ENCODE measurements at regions not wholly inside any gene's neighbourhood (a gene's known extent, or its start where the extent isn't known, plus 50 kb on each side); places are given as distances from the start of the nearest gene placed in this dataset.
"Not testable (repeated sequence)": the region's sequence is repeated elsewhere in the genome, so short reads cannot be mapped to it uniquely, and the experiment has no call there.

- no peak overlapping the region for H3K4me2 ChIP-seq (ENCODE audit: insufficient read depth, low read length)
- no peak for ATAC-seq (ENCODE audit: insufficient read depth, low read depth)
- no peak overlapping the region for H3K27ac ChIP-seq (ENCODE audit: low read length)
- H3K9ac ChIP-seq (ENCODE audit: low read depth, low read length) = no peak overlapping the region
- no peaks in the 10 kb centered on the region for H3K79me2 ChIP-seq (ENCODE audit: insufficient read depth, low read length)
- H3K4me1 ChIP-seq (ENCODE audit: insufficient read depth, low read length) = no peaks in the 10 kb centered on the region
- H2AFZ ChIP-seq (ENCODE audit: low read depth, low read length) = no peak overlapping the region
- no peak overlapping the region for H3K4me3 ChIP-seq (ENCODE audit: low read depth in 1 of 2, low read length in 2 of 2)
- no peak for DNase-seq
- no peaks in the 10 kb centered on the region for H4K20me1 ChIP-seq (ENCODE audit: insufficient read depth, low read length)
- no peak for TF ChIP-seq CTCF (IDR thresholded peaks at IDR 0.05; ENCODE audit: borderline replicate concordance, extremely low read depth, low read length, poor library complexity, severe bottlenecking)
- TF ChIP-seq EZH2 (IDR thresholded peaks at IDR 0.05; ENCODE audit: borderline replicate concordance, low read depth, low read length, severe bottlenecking) = no peak
- H3K9me3 ChIP-seq (ENCODE audit: insufficient read depth, low read length, severe bottlenecking) = no peaks in the 10 kb centered on the region
- H3K27me3 ChIP-seq (ENCODE audit: insufficient read depth, low read length, poor library complexity) = no peaks in the 10 kb centered on the region
- H3K36me3 ChIP-seq (ENCODE audit: insufficient read depth, low read length) = no peaks in the 10 kb centered on the region
Observed at GRCh38 chr3:40899286-40899712, 300.0 kb upstream of the CTNNB1 start.

- H3K27ac ChIP-seq (ENCODE audit: low read length) = no peak overlapping the region
- no peaks in the 10 kb centered on the region for H3K79me2 ChIP-seq (ENCODE audit: insufficient read depth, low read length)
- TF ChIP-seq EZH2 (IDR thresholded peaks at IDR 0.05; ENCODE audit: borderline replicate concordance, low read depth, low read length, severe bottlenecking) (no peak), CTCF (IDR thresholded peaks at IDR 0.05; ENCODE audit: borderline replicate concordance, extremely low read depth, low read length, poor library complexity, severe bottlenecking) (no peak)
- H3K4me1 ChIP-seq (ENCODE audit: insufficient read depth, low read length) = no peaks in the 10 kb centered on the region
- H3K36me3 ChIP-seq (ENCODE audit: insufficient read depth, low read length) = no peaks in the 10 kb centered on the region
- no peaks in the 10 kb centered on the region for H4K20me1 ChIP-seq (ENCODE audit: insufficient read depth, low read length)
- DNase-seq (no peak), ATAC-seq (ENCODE audit: insufficient read depth, low read depth) (no peak)
- no peak overlapping the region for H3K4me3 ChIP-seq (ENCODE audit: low read depth in 1 of 2, low read length in 2 of 2)
- no peak overlapping the region for H3K9ac ChIP-seq (ENCODE audit: low read depth, low read length)
- no peaks in the 10 kb centered on the region for H3K27me3 ChIP-seq (ENCODE audit: insufficient read depth, low read length, poor library complexity)
- H3K9me3 ChIP-seq (ENCODE audit: insufficient read depth, low read length, severe bottlenecking) = no peaks in the 10 kb centered on the region
- H3K4me2 ChIP-seq (ENCODE audit: insufficient read depth, low read length) = no peak overlapping the region
- H2AFZ ChIP-seq (ENCODE audit: low read depth, low read length) = no peak overlapping the region
Observed at GRCh38 chr3:40901298-40901697, 298.0 kb upstream of the CTNNB1 start.

- Histone ChIP-seq H3K36me3 (ENCODE audit: insufficient read depth, low read length) (no peaks in the 10 kb centered on the region), H3K9ac (ENCODE audit: low read depth, low read length) (no peak overlapping the region)
- TF ChIP-seq CTCF (IDR thresholded peaks at IDR 0.05; ENCODE audit: borderline replicate concordance, extremely low read depth, low read length, poor library complexity, severe bottlenecking) = no peak
- no peak for TF ChIP-seq EZH2 (IDR thresholded peaks at IDR 0.05; ENCODE audit: borderline replicate concordance, low read depth, low read length, severe bottlenecking)
Observed at GRCh38 chr3:40901796-40902195, 297.5 kb upstream of the CTNNB1 start.

GRCh38 chr3:40907907-40908465, 291.3 kb upstream of the CTNNB1 start:
- not testable (repeated sequence) for ATAC-seq (ENCODE audit: insufficient read depth, low read depth)

More at GRCh38 chr3:40901796-40902195, 297.5 kb upstream of the CTNNB1 start:
- H3K4me1 ChIP-seq (ENCODE audit: insufficient read depth, low read length) = no peaks in the 10 kb centered on the region
- H3K4me2 ChIP-seq (ENCODE audit: insufficient read depth, low read length) = no peak overlapping the region
- no peaks in the 10 kb centered on the region for H3K27me3 ChIP-seq (ENCODE audit: insufficient read depth, low read length, poor library complexity)
- no peaks in the 10 kb centered on the region for H4K20me1 ChIP-seq (ENCODE audit: insufficient read depth, low read length)
- H3K27ac ChIP-seq (ENCODE audit: low read length) = no peak overlapping the region
- H2AFZ ChIP-seq (ENCODE audit: low read depth, low read length) = no peak overlapping the region
- no peak overlapping the region for H3K4me3 ChIP-seq (ENCODE audit: low read depth in 1 of 2, low read length in 2 of 2)
- no peaks in the 10 kb centered on the region for H3K79me2 ChIP-seq (ENCODE audit: insufficient read depth, low read length)
- no peaks in the 10 kb centered on the region for H3K9me3 ChIP-seq (ENCODE audit: insufficient read depth, low read length, severe bottlenecking)
- ATAC-seq (ENCODE audit: insufficient read depth, low read depth) = no peak
- no peak for DNase-seq

More at GRCh38 chr3:40907907-40908465, 291.3 kb upstream of the CTNNB1 start:
- not testable (repeated sequence) for H3K79me2 ChIP-seq (ENCODE audit: insufficient read depth, low read length); H3K27ac ChIP-seq (ENCODE audit: low read length); H3K4me3 ChIP-seq (ENCODE audit: low read depth in 1 of 2, low read length in 2 of 2); H3K9ac ChIP-seq (ENCODE audit: low read depth, low read length); H3K9me3 ChIP-seq (ENCODE audit: insufficient read depth, low read length, severe bottlenecking); DNase-seq; H3K4me1 ChIP-seq (ENCODE audit: insufficient read depth, low read length); H2AFZ ChIP-seq (ENCODE audit: low read depth, low read length); H3K4me2 ChIP-seq (ENCODE audit: insufficient read depth, low read length); H4K20me1 ChIP-seq (ENCODE audit: insufficient read depth, low read length); H3K36me3 ChIP-seq (ENCODE audit: insufficient read depth, low read length); H3K27me3 ChIP-seq (ENCODE audit: insufficient read depth, low read length, poor library complexity)

All from DND-41 (cell line).